Mammary epithelial cell (primary cell): ENCODE measurements at regions not wholly inside any gene's neighbourhood (a gene's known extent, or its start where the extent isn't known, plus 50 kb on each side); places are given as distances from the start of the nearest gene placed in this dataset.

Source experiments
- CTCF ChIP-seq, 2 donors: IDR thresholded peaks in 1 of 2; conservative IDR thresholded peaks in 1 of 2; 2 replicates each; pipeline ENCODE4 v1.5.1; 2011 to 2012; ENCODE audit warnings: inconsistent platforms in 2 of 2, low read length in 2 of 2, mild to moderate bottlenecking in 2 of 2, control low read depth in 1 of 2, low read depth in 1 of 2; ENCODE audit not compliant: insufficient read depth in 1 of 2; ENCODE audit errors: extremely low read depth in 1 of 2
- EZH2 ChIP-seq: IDR thresholded peaks from 2 replicates; pipeline ENCODE4 v1.6.1; 2012; ENCODE audit warnings: low read length, inconsistent platforms, borderline replicate concordance

GRCh38 chr22:49686495-49687219 lies 141.0 kb downstream of the BRD1 start:
- TF ChIP-seq CTCF (conservative IDR thresholded peaks at IDR 0.05 in 1 of 2, IDR thresholded peaks at IDR 0.05 in 1 of 2; ENCODE audit: extremely low read depth in 1 of 2, insufficient read depth in 1 of 2, low read depth in 1 of 2, low read length in 2 of 2): no peak
- TF ChIP-seq EZH2: no peak
